Activated CD8-positive, alpha-beta memory T cell treated with anti-CD3 and anti-CD28 coated beads for 36 hours (primary cell): ENCODE measurements at regions not wholly inside any gene's neighbourhood (a gene's known extent, or its start where the extent isn't known, plus 50 kb on each side); places are given as distances from the start of the nearest gene placed in this dataset.

Experiments
- CTCF ChIA-PET: fragments of 350-600 bp; sonication (Branson Sonifier 250); formaldehyde crosslinking; loops from one replicate; lab custom pipeline; 2021; ENCODE audit warnings: antibody characterized with exemption; lab: Charles Lee
- POLR2A ChIA-PET: fragments of 350-600 bp; sonication (Branson Sonifier 250); formaldehyde crosslinking; loops from one replicate; lab custom pipeline; 2021; ENCODE audit warnings: antibody characterized with exemption; lab: Charles Lee

DNA sequence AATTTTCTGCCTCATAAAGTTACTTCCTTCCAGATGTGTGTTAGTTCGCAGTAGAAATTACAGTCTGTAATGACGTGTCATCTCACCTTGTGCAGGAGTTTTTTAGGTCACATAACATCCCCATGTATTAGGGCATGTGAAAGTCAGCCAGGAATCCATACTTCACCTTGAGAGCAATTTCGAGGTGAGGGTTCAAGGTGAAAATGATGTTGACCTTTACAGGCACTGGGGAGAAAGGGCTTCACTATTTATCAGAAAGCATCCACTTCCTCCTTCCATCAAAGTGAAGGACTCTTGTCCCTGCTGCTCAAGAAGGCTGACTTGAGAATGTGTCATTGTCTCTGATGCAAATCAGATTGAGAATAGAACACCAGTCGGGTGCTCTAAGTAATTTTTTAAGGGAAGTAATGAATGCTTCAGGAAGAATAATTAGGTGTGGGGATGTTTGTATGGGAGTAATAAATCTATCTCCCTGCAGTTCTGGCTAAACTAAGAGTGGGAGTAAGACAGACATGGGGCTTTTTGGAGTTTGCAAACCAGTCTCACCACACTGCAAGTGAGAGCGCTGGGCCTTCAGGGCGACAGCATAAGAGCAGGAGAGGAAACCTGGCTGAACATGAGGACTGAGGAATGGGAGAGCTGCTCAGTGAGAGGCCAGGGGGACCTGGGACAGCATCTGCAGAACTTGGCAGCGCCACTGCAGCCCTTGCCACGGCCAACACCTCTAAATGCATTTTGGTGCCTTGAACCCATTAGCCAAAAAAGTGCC lies 85.9 kb upstream of the IL12A start:
- POLR2A ChIA-PET: no interaction called here
- CTCF ChIA-PET: no interaction called here

GRCh38 chr3:159904455-159904854 lies 84.2 kb upstream of the IL12A start:
- POLR2A ChIA-PET: no interaction called here
- CTCF ChIA-PET: no interaction called here

- CTCF ChIA-PET: no interaction called here
Measured at GRCh38 chr3:159904911-159905310, 83.7 kb upstream of the IL12A start.

GRCh38 chr3:159907828-159908227 lies 80.8 kb upstream of the IL12A start:
- CTCF ChIA-PET: no interaction called here
- POLR2A ChIA-PET: no interaction called here

More at GRCh38 chr3:159904911-159905310, 83.7 kb upstream of the IL12A start:
- POLR2A ChIA-PET: no interaction called here

- ChIA-PET CTCF (no interaction called here), POLR2A (no interaction called here)
Measured at GRCh38 chr3:159910991-159911663, 77.5 kb upstream of the IL12A start.

- ChIA-PET CTCF (no interaction called here), POLR2A (no interaction called here)
Measured at GRCh38 chr3:159911664-159912037, 77.0 kb upstream of the IL12A start.

- CTCF ChIA-PET: interaction anchor here (0.6 kb wide), 1 partner anchor 101 kb away, joined by 4 read pairs; no protein-coding TSS in a partner anchor
- POLR2A ChIA-PET: no interaction called here
Measured at GRCh38 chr3:159913712-159914414, 74.8 kb upstream of the IL12A start.

DNA sequence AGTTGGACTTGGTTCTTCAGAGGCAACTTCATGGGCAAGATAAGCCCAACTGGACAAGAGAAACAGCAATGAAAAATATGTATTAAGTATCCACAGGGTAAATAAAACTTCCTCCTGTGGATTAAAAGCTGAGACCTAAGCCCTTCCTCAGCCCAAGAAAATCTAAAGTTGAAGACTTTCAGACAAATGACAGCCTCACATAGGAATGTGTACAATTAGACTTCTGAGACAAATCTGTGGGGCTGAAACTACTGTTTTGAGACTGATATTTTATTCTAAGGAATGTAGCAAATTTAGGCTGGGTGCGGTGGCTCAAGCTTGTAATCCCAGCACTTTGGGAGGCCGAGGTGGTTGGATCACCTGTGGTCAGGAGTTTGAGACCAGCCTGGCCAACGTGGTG lies 74.2 kb upstream of the IL12A start:
- ChIA-PET CTCF (no interaction called here), POLR2A (no interaction called here)

DNA sequence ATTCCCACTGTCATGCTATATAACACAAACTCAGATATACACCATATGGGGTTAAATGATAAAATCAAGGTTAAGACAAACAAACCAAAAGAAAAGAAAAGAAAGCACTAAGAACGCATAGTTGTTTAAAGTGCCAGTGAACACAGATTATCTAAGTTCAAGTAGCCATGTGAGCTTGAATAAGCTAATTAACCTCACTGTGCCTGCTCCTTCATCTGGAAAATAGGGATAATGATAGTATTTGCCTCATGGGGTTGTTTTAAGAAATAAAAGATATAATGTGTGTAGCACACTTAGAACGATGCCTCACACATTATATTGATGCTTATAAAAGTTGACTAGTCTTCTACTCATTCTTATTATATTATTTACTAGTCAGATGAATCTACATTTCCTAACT lies 72.6 kb upstream of the IL12A start:
- ChIA-PET CTCF (no interaction called here), POLR2A (no interaction called here)

DNA sequence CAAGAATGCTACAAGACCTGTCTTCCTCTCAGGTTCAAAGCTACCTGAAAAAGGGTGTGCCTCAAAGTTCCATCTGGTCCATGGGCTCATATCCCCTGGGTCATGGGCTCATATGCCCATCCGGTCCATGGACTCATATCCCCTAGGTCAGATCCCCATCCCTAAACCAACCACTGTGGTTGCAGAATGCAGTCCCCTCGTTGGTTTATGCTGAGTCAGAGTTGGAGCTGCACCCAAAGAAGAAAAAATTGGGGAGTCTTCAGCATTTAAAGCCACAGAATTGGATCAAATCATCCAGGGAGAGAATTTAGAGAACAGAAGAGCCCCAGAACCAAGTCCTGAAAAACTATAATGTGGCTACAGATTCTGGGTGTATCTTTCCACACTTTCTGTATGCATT lies 71.5 kb upstream of the IL12A start:
- ChIA-PET CTCF (interaction anchor here (0.5 kb wide), 1 partner anchor 134 kb away, joined by 4 read pairs; no protein-coding TSS in a partner anchor), POLR2A (no interaction called here)

DNA sequence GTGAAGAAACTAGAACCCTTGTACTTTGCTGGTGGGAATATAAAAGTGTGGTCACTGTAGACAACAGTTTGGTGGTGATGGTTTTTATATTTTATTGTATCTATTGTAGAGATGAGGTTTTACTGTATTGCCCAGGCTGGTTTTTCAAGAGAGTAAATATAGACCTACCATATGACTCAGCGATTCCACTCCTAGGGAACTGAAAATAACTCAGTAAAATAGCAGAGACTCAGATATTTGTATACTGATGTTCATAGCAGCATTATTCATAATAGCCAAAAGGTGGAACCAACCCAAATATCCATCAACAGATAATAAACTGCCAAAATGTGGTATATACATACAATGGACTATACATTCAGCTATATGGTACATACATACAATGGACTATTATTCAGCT lies 68.8 kb upstream of the IL12A start:
- ChIA-PET CTCF (no interaction called here), POLR2A (no interaction called here)

GRCh38 chr3:159922193-159922840 lies 66.3 kb upstream of the IL12A start:
- ChIA-PET CTCF (no interaction called here), POLR2A (no interaction called here)

DNA sequence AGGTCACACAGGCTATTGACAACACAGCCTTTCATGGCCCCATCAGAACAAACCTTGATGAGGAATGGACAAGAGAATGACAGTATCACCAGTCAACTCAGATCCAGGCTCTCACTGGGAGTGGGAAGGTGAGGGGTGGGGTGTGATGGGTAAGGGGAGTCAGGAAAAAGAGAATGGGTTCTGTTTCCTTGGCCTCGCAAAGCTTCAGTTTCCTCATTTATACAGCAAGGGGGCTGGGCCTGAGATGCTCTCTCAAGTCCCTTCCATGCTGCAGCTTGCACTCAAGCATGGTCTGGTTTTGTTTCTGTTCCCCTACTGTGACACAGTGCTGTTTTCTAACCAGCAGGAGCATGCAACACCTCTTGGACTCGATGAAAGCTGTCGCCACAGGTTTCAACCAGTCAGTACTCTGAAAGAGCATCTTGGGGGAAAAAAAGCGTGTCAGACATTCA lies 65.7 kb upstream of the IL12A start:
- CTCF ChIA-PET: no interaction called here

DNA sequence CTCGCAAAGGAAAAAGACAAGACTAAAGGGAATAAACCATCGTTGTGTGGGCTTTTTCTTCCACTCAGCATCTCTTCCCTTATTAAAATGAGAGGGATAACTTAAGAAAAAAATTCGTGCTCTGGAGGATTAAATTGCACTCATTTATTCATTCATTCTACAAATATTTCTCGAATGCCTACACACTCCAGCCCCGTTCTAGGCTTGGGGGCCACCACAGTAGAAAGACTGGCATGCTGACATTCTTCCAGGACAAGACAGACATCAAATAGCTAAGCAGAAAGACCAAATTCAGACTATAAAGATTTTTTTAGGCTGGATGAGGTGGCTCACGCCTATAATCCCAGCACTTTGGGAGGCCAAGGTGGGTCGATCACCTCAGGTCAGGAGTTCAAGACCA lies 65.3 kb upstream of the IL12A start:
- ChIA-PET CTCF (no interaction called here), POLR2A (no interaction called here)

More for the DNA sequence above, 65.7 kb upstream of the IL12A start:
- POLR2A ChIA-PET: no interaction called here

DNA sequence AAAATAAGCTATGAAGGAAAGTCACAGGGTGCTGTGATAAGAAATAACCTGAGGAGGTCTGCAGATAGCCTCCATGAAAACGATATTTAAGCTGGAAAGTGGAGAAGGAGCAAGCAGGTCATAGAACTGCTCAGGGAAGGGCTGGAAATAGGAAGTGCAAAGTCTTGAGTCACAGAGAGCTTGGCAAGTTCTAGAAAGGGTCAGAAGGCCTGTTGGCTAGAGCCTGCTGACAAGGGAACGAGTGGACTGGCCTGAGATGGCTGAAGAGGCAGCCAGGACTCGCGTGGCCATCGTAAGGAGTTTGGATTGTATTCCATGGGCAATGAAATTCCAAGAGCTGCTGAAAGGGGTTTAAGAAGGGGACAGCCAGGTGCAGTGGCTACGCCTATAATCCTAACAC lies 64.7 kb upstream of the IL12A start:
- CTCF ChIA-PET: no interaction called here

GRCh38 chr3:159924411-159924810 lies 64.2 kb upstream of the IL12A start:
- POLR2A ChIA-PET: no interaction called here
- CTCF ChIA-PET: no interaction called here

More for the DNA sequence above, 64.7 kb upstream of the IL12A start:
- POLR2A ChIA-PET: no interaction called here

GRCh38 chr3:159925248-159925647 lies 63.4 kb upstream of the IL12A start:
- POLR2A ChIA-PET: no interaction called here
- CTCF ChIA-PET: no interaction called here

- POLR2A ChIA-PET: no interaction called here
- CTCF ChIA-PET: no interaction called here
Measured at GRCh38 chr3:159926573-159926972, 62.1 kb upstream of the IL12A start.

- ChIA-PET POLR2A (no interaction called here), CTCF (interaction anchor here (0.7 kb wide), 1 partner anchor 9 kb away, joined by 3 read pairs; no protein-coding TSS in a partner anchor)
Measured at GRCh38 chr3:159928071-159928491, 60.6 kb upstream of the IL12A start.

DNA sequence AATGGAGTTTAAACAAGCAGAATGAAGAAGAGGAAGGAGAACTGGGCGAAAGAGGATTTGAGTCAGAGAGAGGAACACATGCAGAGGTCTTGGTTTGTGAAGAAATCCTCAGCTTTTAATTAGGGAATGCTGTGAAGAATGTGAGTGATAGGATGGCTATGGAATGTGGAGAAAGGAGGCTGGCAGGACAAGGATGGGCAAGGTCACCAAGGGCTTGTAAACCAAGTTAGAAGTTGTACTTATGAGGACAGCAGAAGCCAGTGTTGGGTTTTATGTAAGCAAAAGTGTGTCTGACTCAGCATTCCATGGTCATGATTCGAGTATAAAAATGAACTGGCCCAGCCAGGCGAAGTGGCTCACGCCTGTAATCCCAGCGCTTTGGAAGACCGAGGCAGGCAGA lies 60.0 kb upstream of the IL12A start:
- ChIA-PET POLR2A (no interaction called here), CTCF (no interaction called here)
